Gastroesophageal sphincter (tissue), 3 donors: ENCODE measurements at regions not wholly inside any gene's neighbourhood (a gene's known extent, or its start where the extent isn't known, plus 50 kb on each side); places are given as distances from the start of the nearest gene placed in this dataset.

Source experiments
- POLR2A ChIP-seq, 2 donors: fragments of 450-650 bp; IDR thresholded peaks; one replicate each; pipeline ENCODE4 v1.6.1; 2017; ENCODE audit warnings: antibody characterized with exemption in 2 of 2, mild to moderate bottlenecking in 2 of 2, moderate library complexity in 1 of 2
- POLR2AphosphoS5 ChIP-seq: sonication (generic); formaldehyde crosslinking; IDR thresholded peaks from one replicate; pipeline ENCODE4 v1.6.1; 2017; ENCODE audit warnings: antibody characterized with exemption
- TF ChIP-seq, protein P1 (sequence below), 4 experiments: fragments of 200-600 bp in 2 of 4; fragments of 450-650 bp in 2 of 4; sonication (generic) in 1 of 4; IDR thresholded peaks; one replicate each; pipeline ENCODE4 v1.5.1; 2017 to 2019; ENCODE audit warnings: antibody characterized with exemption in 4 of 4, mild to moderate bottlenecking in 2 of 4, moderate library complexity in 2 of 4

DNA sequence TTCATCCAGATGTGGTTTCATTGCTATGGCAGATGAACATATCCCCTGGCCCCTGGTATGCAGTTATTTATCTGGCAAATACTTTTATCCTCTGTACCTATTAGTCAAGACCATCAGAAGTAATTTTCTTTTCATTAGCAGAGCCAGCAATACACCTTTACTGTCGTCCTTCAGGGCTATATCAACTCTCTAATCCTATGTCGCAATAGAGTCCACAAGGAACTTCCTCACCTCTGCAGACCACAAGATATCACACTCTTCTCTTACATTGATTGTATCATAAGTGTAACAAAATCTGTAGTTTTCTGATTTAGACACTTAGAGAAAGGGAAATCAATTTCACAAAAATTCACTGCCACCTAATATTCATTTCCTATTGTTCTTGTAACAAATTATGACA is 252.9 kb upstream of the DCC start:
- TF ChIP-seq POLR2A (IDR thresholded peaks at IDR 0.05) (no peak), POLR2AphosphoS5 (no peak)
- TF ChIP-seq, protein P1, sequence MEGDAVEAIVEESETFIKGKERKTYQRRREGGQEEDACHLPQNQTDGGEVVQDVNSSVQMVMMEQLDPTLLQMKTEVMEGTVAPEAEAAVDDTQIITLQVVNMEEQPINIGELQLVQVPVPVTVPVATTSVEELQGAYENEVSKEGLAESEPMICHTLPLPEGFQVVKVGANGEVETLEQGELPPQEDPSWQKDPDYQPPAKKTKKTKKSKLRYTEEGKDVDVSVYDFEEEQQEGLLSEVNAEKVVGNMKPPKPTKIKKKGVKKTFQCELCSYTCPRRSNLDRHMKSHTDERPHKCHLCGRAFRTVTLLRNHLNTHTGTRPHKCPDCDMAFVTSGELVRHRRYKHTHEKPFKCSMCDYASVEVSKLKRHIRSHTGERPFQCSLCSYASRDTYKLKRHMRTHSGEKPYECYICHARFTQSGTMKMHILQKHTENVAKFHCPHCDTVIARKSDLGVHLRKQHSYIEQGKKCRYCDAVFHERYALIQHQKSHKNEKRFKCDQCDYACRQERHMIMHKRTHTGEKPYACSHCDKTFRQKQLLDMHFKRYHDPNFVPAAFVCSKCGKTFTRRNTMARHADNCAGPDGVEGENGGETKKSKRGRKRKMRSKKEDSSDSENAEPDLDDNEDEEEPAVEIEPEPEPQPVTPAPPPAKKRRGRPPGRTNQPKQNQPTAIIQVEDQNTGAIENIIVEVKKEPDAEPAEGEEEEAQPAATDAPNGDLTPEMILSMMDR (IDR thresholded peaks at IDR 0.05) = no peak
